Osteocyte (in vitro differentiated cells): ENCODE measurements at regions not wholly inside any gene's neighbourhood (a gene's known extent, or its start where the extent isn't known, plus 50 kb on each side); places are given as distances from the start of the nearest gene placed in this dataset.

ENCODE experiments used
- DNase-seq: peaks from one replicate; pipeline ENCODE4 v3.0.0; 2021; ENCODE audit warnings: mixed read lengths; ENCODE audit not compliant: unreplicated experiment; ENCODE audit errors: extremely low spot score
- H3K27ac Mint-ChIP-seq: one replicate; pipeline ENCODE4 v1.8.0; 2021; ENCODE audit warnings: mild to moderate bottlenecking, mixed read lengths; ENCODE audit not compliant: unreplicated experiment
- H3K27me3 Mint-ChIP-seq: one replicate; pipeline ENCODE4 v1.8.0; 2021; ENCODE audit warnings: mixed read lengths; ENCODE audit not compliant: unreplicated experiment
- H3K36me3 Mint-ChIP-seq: one replicate; pipeline ENCODE4 v1.8.0; 2021; ENCODE audit warnings: mixed read lengths; ENCODE audit not compliant: unreplicated experiment
- H3K4me1 Mint-ChIP-seq: one replicate; pipeline ENCODE4 v1.8.0; 2021; ENCODE audit warnings: mixed read lengths; ENCODE audit not compliant: unreplicated experiment
- H3K4me3 Mint-ChIP-seq: one replicate; pipeline ENCODE4 v1.8.0; 2021; ENCODE audit warnings: mild to moderate bottlenecking, moderate library complexity, mixed read lengths; ENCODE audit not compliant: unreplicated experiment
- H3K9me3 Mint-ChIP-seq: one replicate; pipeline ENCODE4 v1.8.0; 2021; ENCODE audit warnings: mixed read lengths; ENCODE audit not compliant: unreplicated experiment
- TF ChIP-seq, protein P1 (sequence below): fragments of 200-600 bp; sonication (generic); IDR thresholded peaks from 2 replicates; pipeline ENCODE4 v1.5.0; 2021; ENCODE audit warnings: antibody characterized with exemption, mild to moderate bottlenecking, moderate library complexity

DNA sequence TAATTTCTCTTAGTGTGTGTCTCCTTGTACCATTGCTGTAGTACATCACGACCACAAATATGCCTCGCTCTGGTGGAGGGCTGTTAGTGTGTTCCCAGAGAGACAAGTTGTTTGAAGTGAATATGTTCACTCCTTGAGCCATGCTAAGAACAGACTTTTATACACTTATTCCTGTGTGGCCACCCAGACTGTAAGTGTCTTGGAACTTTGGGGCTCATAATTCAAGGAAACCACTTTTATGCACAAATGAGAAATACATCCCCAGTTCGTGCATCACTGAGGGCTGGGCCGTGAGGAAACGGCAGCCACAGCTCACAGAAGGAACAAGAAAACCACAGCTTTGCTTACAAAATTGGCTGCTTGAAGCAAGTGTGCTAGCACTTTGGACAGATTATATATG lies 362.2 kb upstream of the DDHD1 start:
- Mint-ChIP-seq H3K36me3 (no peaks in the 10 kb centered on the region), H3K9me3 (no peaks in the 10 kb centered on the region), H3K4me1 (peaks cover 13% of the 10 kb centered on the region), H3K4me3 (no peak overlapping the region), H3K27me3 (no peaks in the 10 kb centered on the region), H3K27ac (no peak overlapping the region)
- no peak for DNase-seq
- TF ChIP-seq, protein P1, sequence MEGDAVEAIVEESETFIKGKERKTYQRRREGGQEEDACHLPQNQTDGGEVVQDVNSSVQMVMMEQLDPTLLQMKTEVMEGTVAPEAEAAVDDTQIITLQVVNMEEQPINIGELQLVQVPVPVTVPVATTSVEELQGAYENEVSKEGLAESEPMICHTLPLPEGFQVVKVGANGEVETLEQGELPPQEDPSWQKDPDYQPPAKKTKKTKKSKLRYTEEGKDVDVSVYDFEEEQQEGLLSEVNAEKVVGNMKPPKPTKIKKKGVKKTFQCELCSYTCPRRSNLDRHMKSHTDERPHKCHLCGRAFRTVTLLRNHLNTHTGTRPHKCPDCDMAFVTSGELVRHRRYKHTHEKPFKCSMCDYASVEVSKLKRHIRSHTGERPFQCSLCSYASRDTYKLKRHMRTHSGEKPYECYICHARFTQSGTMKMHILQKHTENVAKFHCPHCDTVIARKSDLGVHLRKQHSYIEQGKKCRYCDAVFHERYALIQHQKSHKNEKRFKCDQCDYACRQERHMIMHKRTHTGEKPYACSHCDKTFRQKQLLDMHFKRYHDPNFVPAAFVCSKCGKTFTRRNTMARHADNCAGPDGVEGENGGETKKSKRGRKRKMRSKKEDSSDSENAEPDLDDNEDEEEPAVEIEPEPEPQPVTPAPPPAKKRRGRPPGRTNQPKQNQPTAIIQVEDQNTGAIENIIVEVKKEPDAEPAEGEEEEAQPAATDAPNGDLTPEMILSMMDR, result no peak

DNA sequence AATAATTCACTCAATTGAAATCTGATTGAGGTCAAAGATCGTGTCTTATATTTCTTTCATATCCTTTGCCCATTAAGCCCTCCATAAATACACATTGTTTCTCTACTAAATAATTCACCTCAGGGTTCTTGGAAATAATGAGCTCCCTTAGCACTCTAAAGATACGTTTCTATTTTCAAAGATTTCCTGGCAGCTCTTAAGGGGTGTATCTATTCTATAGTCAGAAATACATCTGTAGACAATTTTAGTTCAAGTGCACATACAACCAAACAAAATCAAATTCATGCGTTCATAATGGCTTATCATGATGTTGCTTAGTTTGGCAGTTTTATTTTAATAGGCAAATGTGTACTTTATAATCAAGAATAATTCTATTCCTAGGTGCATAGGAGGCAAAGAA lies 361.1 kb upstream of the DDHD1 start:
- TF ChIP-seq, protein P1, result no peak
- Mint-ChIP-seq H3K27ac (no peak overlapping the region), H3K27me3 (no peaks in the 10 kb centered on the region), H3K4me3 (no peak overlapping the region), H3K36me3 (no peaks in the 10 kb centered on the region), H3K9me3 (no peaks in the 10 kb centered on the region), H3K4me1 (peaks cover 12% of the 10 kb centered on the region)
- DNase-seq, result no peak

DNA sequence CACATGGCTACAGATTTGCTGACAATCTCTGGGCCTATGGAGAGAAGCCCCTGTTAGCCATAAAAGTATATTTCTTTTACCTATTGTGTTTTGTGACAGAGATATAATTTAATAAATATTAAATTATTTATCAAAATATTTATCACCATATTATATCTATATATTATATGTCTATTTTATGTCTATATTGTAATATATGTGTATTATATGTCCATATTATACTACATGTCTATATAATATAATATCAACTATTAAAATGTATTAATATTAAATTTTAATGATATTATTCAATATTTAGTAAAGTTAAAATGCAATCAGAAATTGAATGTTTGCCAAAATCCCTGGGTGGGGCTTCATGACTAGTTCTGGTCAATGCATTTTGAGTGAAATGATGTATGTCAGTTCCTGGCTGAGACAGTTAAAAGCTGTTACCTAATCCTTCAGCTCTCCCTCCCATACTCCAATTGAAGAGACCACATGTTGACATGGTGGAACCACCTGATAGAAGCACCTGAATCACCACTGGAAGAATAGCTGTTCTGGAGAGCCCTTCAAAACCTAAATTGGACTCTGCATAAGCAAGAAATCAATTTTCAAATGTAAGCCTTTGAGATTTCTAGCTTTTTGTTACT lies 357.3 kb upstream of the DDHD1 start:
- H3K27me3 Mint-ChIP-seq, result no peaks in the 10 kb centered on the region
- no peaks in the 10 kb centered on the region for H3K4me1 Mint-ChIP-seq
- H3K4me3 Mint-ChIP-seq, result no peak overlapping the region
- TF ChIP-seq, protein P1, result no peak
- no peak overlapping the region for H3K27ac Mint-ChIP-seq
- no peak for DNase-seq
- peaks cover 4% of the 10 kb centered on the region for H3K9me3 Mint-ChIP-seq
- no peaks in the 10 kb centered on the region for H3K36me3 Mint-ChIP-seq

DNA sequence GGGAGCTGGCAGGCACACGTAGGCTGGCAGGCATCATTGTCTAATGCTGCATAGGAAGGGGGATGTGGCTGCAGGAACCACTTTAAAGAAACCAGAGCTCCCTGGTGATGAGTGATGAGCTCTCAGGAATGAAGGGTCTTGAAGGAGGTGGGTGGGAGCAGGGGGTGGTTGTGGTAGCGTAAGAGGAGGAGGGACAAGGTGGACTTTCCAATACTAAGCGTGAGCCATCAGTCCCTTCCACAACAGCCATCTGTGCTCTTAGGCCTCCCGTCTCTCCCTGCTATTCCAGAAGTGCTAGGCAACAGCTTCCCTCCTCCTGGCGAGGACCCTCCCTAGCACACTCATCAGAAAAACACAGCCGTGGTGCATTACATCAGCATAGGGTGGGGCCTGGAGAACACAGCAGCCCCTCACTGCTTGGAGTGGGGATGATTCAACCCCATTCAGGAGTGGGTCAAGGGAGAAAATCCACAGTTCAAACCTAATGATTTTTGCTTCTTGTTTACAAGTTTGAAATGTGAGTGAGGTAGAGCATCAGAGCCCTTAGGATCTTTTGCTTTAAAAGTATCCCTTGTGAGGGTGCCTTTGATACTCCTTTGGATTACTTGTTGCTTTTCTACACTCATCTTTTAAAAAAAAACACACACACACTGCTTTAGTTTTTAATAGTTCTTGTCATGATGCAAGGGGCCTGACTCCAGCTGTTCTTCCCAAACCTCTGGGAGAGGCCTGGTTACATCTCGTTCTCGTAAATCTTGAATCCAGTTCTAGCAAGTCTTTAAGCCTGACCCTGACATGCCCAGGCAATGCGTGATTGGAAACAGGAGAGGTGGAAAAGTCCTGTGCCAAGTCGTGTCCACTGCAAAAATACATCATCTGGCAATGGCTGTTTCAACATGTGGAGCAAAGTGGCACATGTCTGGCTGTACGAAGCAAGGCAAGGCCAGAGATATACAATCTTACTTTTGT lies 356.4 kb upstream of the DDHD1 start:
- H3K27me3 Mint-ChIP-seq, result no peaks in the 10 kb centered on the region
- H3K36me3 Mint-ChIP-seq, result no peaks in the 10 kb centered on the region
- H3K9me3 Mint-ChIP-seq, result peaks cover 8% of the 10 kb centered on the region
- TF ChIP-seq, protein P1, result no peak
- H3K4me3 Mint-ChIP-seq, result no peak overlapping the region
- H3K4me1 Mint-ChIP-seq, result no peaks in the 10 kb centered on the region
- H3K27ac Mint-ChIP-seq, result no peak overlapping the region
- no peak for DNase-seq
